Neural cell (in vitro differentiated cells): ENCODE measurements at regions not wholly inside any gene's neighbourhood (a gene's known extent, or its start where the extent isn't known, plus 50 kb on each side); places are given as distances from the start of the nearest gene placed in this dataset.

ENCODE experiments used
- H2AFZ ChIP-seq: fragments of 200-600, 300-800 bp; sonication (generic), shearing (Covaris generic); 2 replicates; pipeline ENCODE4 v1.6.0; 2014; ENCODE audit warnings: low read depth, mild to moderate bottlenecking, antibody characterized with exemption, low read length, moderate library complexity
- H3F3A ChIP-seq: fragments of 200-600 bp; shearing (Covaris generic); 2 replicates; pipeline ENCODE4 v1.6.1; 2016; ENCODE audit warnings: mild to moderate bottlenecking, moderate library complexity, mixed read lengths, antibody characterized with exemption, low read length; ENCODE audit not compliant: insufficient read depth, poor library complexity, severe bottlenecking
- H3K27ac ChIP-seq: fragments of 200-600, 300-800 bp; sonication (generic), shearing (Covaris generic); 2 replicates; pipeline ENCODE4 v1.5.1; 2014; ENCODE audit warnings: mild to moderate bottlenecking, low read length, moderate library complexity
- H3K27me3 ChIP-seq: fragments of 300-800, 200-600 bp; sonication (generic), shearing (Covaris generic); 2 replicates; pipeline ENCODE4 v1.6.0; 2014; ENCODE audit warnings: mild to moderate bottlenecking, low read depth, low read length, moderate library complexity; ENCODE audit not compliant: insufficient read depth
- H3K36me3 ChIP-seq: fragments of 300-800, 200-600 bp; sonication (generic), shearing (Covaris generic); 2 replicates; pipeline ENCODE4 v1.5.1; 2014; ENCODE audit warnings: mild to moderate bottlenecking, antibody characterized with exemption, low read length, moderate library complexity; ENCODE audit not compliant: insufficient read depth
- H3K4me2 ChIP-seq: fragments of 300-800, 200-600 bp; sonication (generic), shearing (Covaris generic); 2 replicates; pipeline ENCODE4 v1.6.0; 2014; ENCODE audit warnings: mild to moderate bottlenecking, low read length
- H3K4me3 ChIP-seq: fragments of 300-800, 200-600 bp; sonication (generic), shearing (Covaris generic); 2 replicates; pipeline ENCODE4 v1.5.1; 2014; ENCODE audit warnings: mild to moderate bottlenecking, low read length, moderate library complexity
- H3K79me2 ChIP-seq: fragments of 200-600 bp; shearing (Covaris generic); replicated peaks from 2 replicates; pipeline ENCODE4 v1.6.0; 2014; ENCODE audit warnings: mild to moderate bottlenecking, low read length, moderate library complexity; ENCODE audit not compliant: insufficient read depth
- H3K9ac ChIP-seq: fragments of 300-800, 200-600 bp; sonication (generic), shearing (Covaris generic); 2 replicates; pipeline ENCODE4 v1.6.1; 2016; ENCODE audit warnings: mild to moderate bottlenecking, low read length, mixed read lengths
- H3K9me2 ChIP-seq: fragments of 200-600 bp; shearing (Covaris generic); 2 replicates; pipeline ENCODE4 v1.6.1; 2016; ENCODE audit warnings: mild to moderate bottlenecking, low read length, mixed read lengths; ENCODE audit not compliant: insufficient read depth
- H3K9me3 ChIP-seq: fragments of 200-600, 300-800 bp; sonication (generic), shearing (Covaris generic); 2 replicates; pipeline ENCODE4 v1.6.1; 2016; ENCODE audit warnings: mild to moderate bottlenecking, mixed run types, low read length, moderate library complexity, mixed read lengths
- H4K20me1 ChIP-seq: fragments of 200-600 bp; shearing (Covaris generic); 2 replicates; pipeline ENCODE4 v1.6.1; 2016; ENCODE audit warnings: mild to moderate bottlenecking, mixed run types; ENCODE audit not compliant: insufficient read depth
- CTCF ChIP-seq: fragments of 450-650 bp; IDR thresholded peaks from 2 replicates; pipeline ENCODE4 v1.5.1; 2014; ENCODE audit warnings: antibody characterized with exemption, mild to moderate bottlenecking, moderate library complexity; ENCODE audit not compliant: poor library complexity, severe bottlenecking
- EP300 ChIP-seq: fragments of 450-650 bp; conservative IDR thresholded peaks from 2 replicates; pipeline ENCODE4 v1.6.1; 2014; ENCODE audit warnings: antibody characterized with exemption, mild to moderate bottlenecking, moderate library complexity; ENCODE audit not compliant: poor library complexity, severe bottlenecking
- EZH2 ChIP-seq: fragments of 200-600, 300-800 bp; shearing (Covaris generic), sonication (generic); IDR thresholded peaks from 2 replicates; pipeline ENCODE4 v1.6.1; 2014; ENCODE audit warnings: antibody characterized with exemption, low read length, borderline replicate concordance, mild to moderate bottlenecking; ENCODE audit not compliant: insufficient read depth, poor library complexity, severe bottlenecking
- MXI1 ChIP-seq: fragments of 450-650 bp; conservative IDR thresholded peaks from 2 replicates; pipeline ENCODE4 v1.6.1; 2014; ENCODE audit warnings: antibody characterized with exemption, mild to moderate bottlenecking; ENCODE audit not compliant: poor library complexity, severe bottlenecking
- POLR2AphosphoS5 ChIP-seq: IDR thresholded peaks from 2 replicates; pipeline ENCODE4 v1.6.1; 2012
- RAD21 ChIP-seq: fragments of 450-650 bp; conservative IDR thresholded peaks from 2 replicates; pipeline ENCODE4 v1.6.1; 2014; ENCODE audit warnings: antibody characterized with exemption, mild to moderate bottlenecking, moderate library complexity
- REST ChIP-seq: IDR thresholded peaks from 2 replicates; pipeline ENCODE4 v1.6.1; 2012; ENCODE audit warnings: borderline replicate concordance
- SMC3 ChIP-seq: fragments of 450-650 bp; conservative IDR thresholded peaks from 2 replicates; pipeline ENCODE4 v1.6.1; 2014; ENCODE audit warnings: antibody characterized with exemption, mild to moderate bottlenecking, moderate library complexity; ENCODE audit not compliant: poor library complexity
- TAF1 ChIP-seq: IDR thresholded peaks from 2 replicates; pipeline ENCODE4 v1.6.1; 2012; ENCODE audit warnings: low read depth

DNA sequence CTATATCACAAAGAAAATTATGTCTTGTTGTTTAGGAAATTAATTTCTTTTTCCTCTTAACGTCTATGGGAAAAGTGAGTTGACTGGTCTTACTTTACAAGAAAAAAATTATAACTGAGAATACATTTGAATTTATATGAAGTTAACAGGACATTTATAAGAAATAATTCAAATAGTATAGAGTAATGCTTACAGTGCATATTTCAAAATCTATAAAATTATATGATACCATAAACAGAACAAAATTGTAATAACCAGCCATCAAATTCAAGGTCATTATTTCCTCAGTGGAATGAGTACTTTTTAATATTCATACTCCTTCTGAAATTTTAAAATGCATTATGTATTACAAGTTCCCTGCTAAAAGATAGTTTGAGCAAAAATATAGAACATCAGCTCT lies 884.5 kb downstream of the TECRL start:
- no peak overlapping the region for H3K9ac ChIP-seq
- H3K79me2 ChIP-seq: no peaks in the 10 kb centered on the region
- H2AFZ ChIP-seq: no peak overlapping the region
- no peaks in the 10 kb centered on the region for H3K9me3 ChIP-seq
- no peaks in the 10 kb centered on the region for H3K27me3 ChIP-seq
- no peaks in the 10 kb centered on the region for H3F3A ChIP-seq
- H3K4me2 ChIP-seq: no peak overlapping the region
- H3K27ac ChIP-seq: no peak overlapping the region
- TF ChIP-seq MXI1 (no peak), SMC3 (no peak), POLR2AphosphoS5 (no peak), EZH2 (no peak), CTCF (no peak), RAD21 (no peak)
- H4K20me1 ChIP-seq: no peaks in the 10 kb centered on the region
- H3K9me2 ChIP-seq: no peaks in the 10 kb centered on the region
- no peaks in the 10 kb centered on the region for H3K36me3 ChIP-seq
- H3K4me3 ChIP-seq: no peak overlapping the region

DNA sequence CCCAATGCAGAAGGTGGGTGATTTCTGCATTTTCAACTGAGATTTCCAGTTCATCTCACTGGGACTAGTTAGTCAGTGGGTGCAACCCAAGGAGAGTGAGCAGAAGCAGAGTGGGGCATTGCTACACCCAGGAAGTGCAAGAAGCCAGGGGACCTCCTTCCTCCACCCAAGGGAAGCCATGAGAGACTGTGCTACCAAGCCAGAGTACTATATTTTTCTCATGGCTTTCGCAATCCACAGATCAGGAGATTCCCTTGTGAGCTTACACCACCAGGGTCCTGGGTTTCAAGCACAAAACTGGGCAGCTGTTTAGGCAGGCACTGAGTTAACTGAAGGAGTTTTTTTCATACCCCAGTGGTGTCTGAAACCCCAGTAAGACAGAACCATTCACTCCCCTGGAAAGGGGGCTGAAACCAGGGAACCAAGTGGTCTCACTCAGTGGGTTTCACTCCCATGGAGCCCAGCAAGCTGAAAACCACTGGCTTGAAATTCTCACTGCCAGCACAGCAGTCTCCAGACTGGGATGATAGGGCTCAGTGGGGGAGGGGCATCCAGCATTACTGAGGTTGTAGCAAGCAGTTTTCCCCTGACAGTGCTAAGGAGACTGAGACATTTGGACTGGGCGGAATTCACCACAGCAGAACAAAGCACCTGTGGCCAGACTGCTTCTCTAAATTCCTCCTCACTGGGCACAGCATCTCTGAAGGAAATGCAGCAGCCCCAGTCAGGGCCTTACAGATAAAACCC lies 903.4 kb downstream of the TECRL start:
- Histone ChIP-seq H3K9ac (no peak overlapping the region), H3K79me2 (no peaks in the 10 kb centered on the region), H3K4me2 (no peak overlapping the region), H3K4me3 (no peak overlapping the region), H4K20me1 (no peaks in the 10 kb centered on the region), H3K9me3 (no peaks in the 10 kb centered on the region), H2AFZ (no peak overlapping the region), H3K9me2 (no peaks in the 10 kb centered on the region), H3K27ac (no peak overlapping the region), H3K27me3 (no peaks in the 10 kb centered on the region), H3F3A (no peaks in the 10 kb centered on the region), H3K36me3 (no peaks in the 10 kb centered on the region)
- TF ChIP-seq CTCF (no peak), TAF1 (no peak), POLR2AphosphoS5 (no peak)

DNA sequence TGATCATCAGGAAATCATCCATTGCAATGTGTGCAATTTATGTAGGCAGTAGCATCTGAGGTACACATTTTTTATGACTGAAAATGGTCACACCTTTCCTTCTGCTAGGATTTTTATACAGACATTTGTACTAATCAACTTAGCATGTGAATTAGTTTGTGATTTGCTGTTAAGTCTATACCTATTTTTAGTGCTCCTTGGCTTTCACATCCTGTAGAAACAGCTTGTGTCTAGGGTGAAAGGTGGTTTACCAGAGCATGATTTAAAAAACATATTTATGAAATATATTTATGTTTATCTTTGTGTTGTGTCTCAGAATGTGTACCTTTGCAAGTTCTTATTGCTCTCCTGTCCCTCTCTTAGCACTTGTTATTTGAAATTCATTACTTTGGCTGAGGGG lies 916.0 kb downstream of the TECRL start:
- Histone ChIP-seq H3K27me3 (no peaks in the 10 kb centered on the region), H3K9me3 (no peaks in the 10 kb centered on the region), H3K27ac (no peak overlapping the region), H2AFZ (no peak overlapping the region), H3K36me3 (no peaks in the 10 kb centered on the region), H4K20me1 (no peaks in the 10 kb centered on the region), H3K9me2 (no peaks in the 10 kb centered on the region), H3K79me2 (no peaks in the 10 kb centered on the region), H3K4me3 (no peak overlapping the region), H3F3A (no peaks in the 10 kb centered on the region), H3K9ac (no peak overlapping the region), H3K4me2 (no peak overlapping the region)
- no peak for TF ChIP-seq MXI1
- no peak for TF ChIP-seq SMC3
- no peak for TF ChIP-seq CTCF
- no peak for TF ChIP-seq RAD21
- no peak for TF ChIP-seq TAF1
- TF ChIP-seq POLR2AphosphoS5: no peak
- no peak for TF ChIP-seq EP300
- TF ChIP-seq REST: no peak
- TF ChIP-seq EZH2: no peak
